ENCODE measurements at regions not wholly inside any gene's neighbourhood (a gene's known extent, or its start where the extent isn't known, plus 50 kb on each side); places are given as distances from the start of the nearest gene placed in this dataset.
A peak's percentile ranks its signal among the peaks of the same experiment; 100 is the strongest.
"Not testable (repeated sequence)": the region's sequence is repeated elsewhere in the genome, so short reads cannot be mapped to it uniquely, and the experiment has no call there.

DNA sequence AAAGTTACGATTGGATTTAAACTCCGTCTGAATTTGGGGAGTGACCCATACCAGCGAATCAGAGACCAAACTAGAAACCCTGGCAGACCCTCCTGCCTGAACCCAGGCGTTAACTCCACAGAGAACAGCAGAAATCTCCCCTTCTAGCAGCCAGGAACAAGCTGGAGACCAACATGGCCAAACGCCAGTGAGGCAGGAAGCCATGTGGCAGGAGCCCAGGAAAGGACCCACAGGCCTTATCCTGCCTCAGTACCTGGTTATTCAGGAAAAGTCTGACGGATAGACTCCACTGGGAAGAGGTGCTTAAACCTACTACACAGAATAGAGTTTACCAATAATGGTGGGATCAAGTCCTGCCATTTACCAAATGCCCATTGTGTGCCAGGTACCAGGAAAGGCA is 106.6 kb downstream of the TRIM69 start:
- H3K36me3 ChIP-seq (ENCODE audit: control insufficient read depth in 4 of 4, insufficient read depth in 3 of 4, low read depth in 1 of 4, low read length in 3 of 4); H3K27ac ChIP-seq (ENCODE audit: low read depth in 1 of 2, low read length in 2 of 2): not testable (repeated sequence)
- 77% methylated on average over 6 of the region's 6 CpGs for WGBS

DNA sequence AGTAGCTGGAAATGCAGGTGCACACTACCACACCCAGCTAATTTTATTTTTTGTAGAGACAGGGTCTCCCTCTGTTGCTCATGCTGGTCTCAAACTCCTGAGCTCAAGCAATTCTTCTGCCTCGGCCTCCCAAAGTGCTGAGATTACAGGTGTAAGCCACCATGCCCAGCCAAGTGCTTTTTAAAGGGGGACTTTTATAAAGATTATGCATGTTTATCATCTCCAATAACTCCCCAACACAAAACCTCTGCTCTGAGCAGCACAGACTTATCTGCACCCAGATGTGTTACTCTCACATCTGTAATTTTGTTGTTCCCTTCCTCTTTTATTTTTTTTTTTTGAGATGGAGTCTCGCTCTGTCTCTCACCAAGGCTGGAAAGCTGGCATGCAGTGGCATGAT is 108.6 kb downstream of the TRIM69 start:
- not testable (repeated sequence) for H3K9me3 ChIP-seq (ENCODE audit: control insufficient read depth in 4 of 4, low read length in 3 of 4); H3K4me1 ChIP-seq (ENCODE audit: control insufficient read depth in 4 of 4, insufficient read depth in 4 of 4, low read length in 3 of 4); H3K27me3 ChIP-seq (ENCODE audit: control insufficient read depth in 4 of 4, insufficient read depth in 4 of 4, low read length in 3 of 4); H3K36me3 ChIP-seq (ENCODE audit: control insufficient read depth in 4 of 4, insufficient read depth in 3 of 4, low read depth in 1 of 4, low read length in 3 of 4); H3K27ac ChIP-seq (ENCODE audit: low read depth in 1 of 2, low read length in 2 of 2); DNase-seq (ENCODE audit: low spot score); H3K4me3 ChIP-seq (ENCODE audit: low read depth in 1 of 3, low read length in 3 of 3); H3K9ac ChIP-seq (ENCODE audit: low read depth in 1 of 2, low read length in 2 of 2)
- WGBS, result 95% methylated on average over 2 of the region's 2 CpGs

More for the DNA sequence above, 106.6 kb downstream of the TRIM69 start:
- not testable (repeated sequence) for H3K9me3 ChIP-seq (ENCODE audit: control insufficient read depth in 4 of 4, low read length in 3 of 4); H3K9ac ChIP-seq (ENCODE audit: low read depth in 1 of 2, low read length in 2 of 2); H3K4me1 ChIP-seq (ENCODE audit: control insufficient read depth in 4 of 4, insufficient read depth in 4 of 4, low read length in 3 of 4); H3K4me3 ChIP-seq (ENCODE audit: low read depth in 1 of 3, low read length in 3 of 3); DNase-seq (ENCODE audit: low spot score); H3K27me3 ChIP-seq (ENCODE audit: control insufficient read depth in 4 of 4, insufficient read depth in 4 of 4, low read length in 3 of 4)

DNA sequence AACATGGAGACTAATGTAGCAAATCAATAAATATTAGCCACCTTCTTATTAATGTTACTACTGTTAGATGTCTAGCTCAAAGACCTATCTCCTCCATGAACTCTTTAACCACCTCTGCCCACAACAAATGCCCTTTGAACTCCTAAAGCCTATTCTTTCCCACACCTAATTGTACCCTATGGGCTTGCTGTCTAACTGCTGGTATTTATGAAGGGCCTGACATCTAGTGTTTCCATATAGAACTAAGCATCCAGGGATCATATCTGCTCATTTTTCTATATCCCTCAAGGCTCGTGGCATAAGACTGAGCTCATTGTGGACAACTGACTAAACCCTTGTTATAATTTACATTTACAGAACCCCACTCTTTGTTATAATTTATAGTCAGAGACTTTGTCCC is 109.8 kb downstream of the TRIM69 start:
- H3K27me3 ChIP-seq (ENCODE audit: control insufficient read depth in 4 of 4, insufficient read depth in 4 of 4, low read length in 3 of 4), result not testable (repeated sequence)

GRCh38 chr15:44847555-44847954 is 108.9 kb upstream of the TERB2 start:
- not testable (repeated sequence) for H3K9ac ChIP-seq (ENCODE audit: low read depth in 1 of 2, low read length in 2 of 2); H3K4me1 ChIP-seq (ENCODE audit: control insufficient read depth in 4 of 4, insufficient read depth in 4 of 4, low read length in 3 of 4); DNase-seq (ENCODE audit: low spot score); H3K9me3 ChIP-seq (ENCODE audit: control insufficient read depth in 4 of 4, low read length in 3 of 4); H3K27ac ChIP-seq (ENCODE audit: low read depth in 1 of 2, low read length in 2 of 2); H3K36me3 ChIP-seq (ENCODE audit: control insufficient read depth in 4 of 4, insufficient read depth in 3 of 4, low read depth in 1 of 4, low read length in 3 of 4); H3K4me3 ChIP-seq (ENCODE audit: low read depth in 1 of 3, low read length in 3 of 3); H3K27me3 ChIP-seq (ENCODE audit: control insufficient read depth in 4 of 4, insufficient read depth in 4 of 4, low read length in 3 of 4)
- 35% methylated on average over 2 of the region's 2 CpGs for WGBS

More for the DNA sequence above, 109.8 kb downstream of the TRIM69 start:
- H3K4me3 ChIP-seq (ENCODE audit: low read depth in 1 of 3, low read length in 3 of 3); H3K36me3 ChIP-seq (ENCODE audit: control insufficient read depth in 4 of 4, insufficient read depth in 3 of 4, low read depth in 1 of 4, low read length in 3 of 4); DNase-seq (ENCODE audit: low spot score); H3K9ac ChIP-seq (ENCODE audit: low read depth in 1 of 2, low read length in 2 of 2); H3K27ac ChIP-seq (ENCODE audit: low read depth in 1 of 2, low read length in 2 of 2); H3K9me3 ChIP-seq (ENCODE audit: control insufficient read depth in 4 of 4, low read length in 3 of 4); H3K4me1 ChIP-seq (ENCODE audit: control insufficient read depth in 4 of 4, insufficient read depth in 4 of 4, low read length in 3 of 4): not testable (repeated sequence)
- WGBS, result 93% methylated on average over 1 of the region's 1 CpG

- peak overlapping the region in 1 of 2 donors; percentile 7 for H3K27ac ChIP-seq (ENCODE audit: low read depth in 1 of 2, low read length in 2 of 2)
- not testable (repeated sequence) for H3K9me3 ChIP-seq (ENCODE audit: control insufficient read depth in 4 of 4, low read length in 3 of 4); H3K4me3 ChIP-seq (ENCODE audit: low read depth in 1 of 3, low read length in 3 of 3); H3K9ac ChIP-seq (ENCODE audit: low read depth in 1 of 2, low read length in 2 of 2); H3K36me3 ChIP-seq (ENCODE audit: control insufficient read depth in 4 of 4, insufficient read depth in 3 of 4, low read depth in 1 of 4, low read length in 3 of 4); H3K27me3 ChIP-seq (ENCODE audit: control insufficient read depth in 4 of 4, insufficient read depth in 4 of 4, low read length in 3 of 4); DNase-seq (ENCODE audit: low spot score)
- peaks cover 0 to 18% (median 5%) of the 10 kb centered on the region in 4 donors for H3K4me1 ChIP-seq (ENCODE audit: control insufficient read depth in 4 of 4, insufficient read depth in 4 of 4, low read length in 3 of 4)
- 46% methylated on average over 5 of the region's 5 CpGs for WGBS
- peak; percentile 51 to 58 for TF ChIP-seq HNF4A (conservative IDR thresholded peaks at IDR 0.05)
- TF ChIP-seq JUND (IDR thresholded peaks at IDR 0.05), result peak in 1 of 2 donors; percentile 40
- TF ChIP-seq, protein P1, sequence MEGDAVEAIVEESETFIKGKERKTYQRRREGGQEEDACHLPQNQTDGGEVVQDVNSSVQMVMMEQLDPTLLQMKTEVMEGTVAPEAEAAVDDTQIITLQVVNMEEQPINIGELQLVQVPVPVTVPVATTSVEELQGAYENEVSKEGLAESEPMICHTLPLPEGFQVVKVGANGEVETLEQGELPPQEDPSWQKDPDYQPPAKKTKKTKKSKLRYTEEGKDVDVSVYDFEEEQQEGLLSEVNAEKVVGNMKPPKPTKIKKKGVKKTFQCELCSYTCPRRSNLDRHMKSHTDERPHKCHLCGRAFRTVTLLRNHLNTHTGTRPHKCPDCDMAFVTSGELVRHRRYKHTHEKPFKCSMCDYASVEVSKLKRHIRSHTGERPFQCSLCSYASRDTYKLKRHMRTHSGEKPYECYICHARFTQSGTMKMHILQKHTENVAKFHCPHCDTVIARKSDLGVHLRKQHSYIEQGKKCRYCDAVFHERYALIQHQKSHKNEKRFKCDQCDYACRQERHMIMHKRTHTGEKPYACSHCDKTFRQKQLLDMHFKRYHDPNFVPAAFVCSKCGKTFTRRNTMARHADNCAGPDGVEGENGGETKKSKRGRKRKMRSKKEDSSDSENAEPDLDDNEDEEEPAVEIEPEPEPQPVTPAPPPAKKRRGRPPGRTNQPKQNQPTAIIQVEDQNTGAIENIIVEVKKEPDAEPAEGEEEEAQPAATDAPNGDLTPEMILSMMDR (IDR thresholded peaks at IDR 0.05; ENCODE audit: low read depth, low read length, missing input control), result peak; percentile 5
- TF ChIP-seq RAD21 (IDR thresholded peaks at IDR 0.05), result peak; percentile 57 to 64
- TF ChIP-seq RXRA (IDR thresholded peaks at IDR 0.05), result peak in 1 of 2 donors; percentile 11
Measured at GRCh38 chr15:44848859-44849258, 107.6 kb upstream of the TERB2 start.

DNA sequence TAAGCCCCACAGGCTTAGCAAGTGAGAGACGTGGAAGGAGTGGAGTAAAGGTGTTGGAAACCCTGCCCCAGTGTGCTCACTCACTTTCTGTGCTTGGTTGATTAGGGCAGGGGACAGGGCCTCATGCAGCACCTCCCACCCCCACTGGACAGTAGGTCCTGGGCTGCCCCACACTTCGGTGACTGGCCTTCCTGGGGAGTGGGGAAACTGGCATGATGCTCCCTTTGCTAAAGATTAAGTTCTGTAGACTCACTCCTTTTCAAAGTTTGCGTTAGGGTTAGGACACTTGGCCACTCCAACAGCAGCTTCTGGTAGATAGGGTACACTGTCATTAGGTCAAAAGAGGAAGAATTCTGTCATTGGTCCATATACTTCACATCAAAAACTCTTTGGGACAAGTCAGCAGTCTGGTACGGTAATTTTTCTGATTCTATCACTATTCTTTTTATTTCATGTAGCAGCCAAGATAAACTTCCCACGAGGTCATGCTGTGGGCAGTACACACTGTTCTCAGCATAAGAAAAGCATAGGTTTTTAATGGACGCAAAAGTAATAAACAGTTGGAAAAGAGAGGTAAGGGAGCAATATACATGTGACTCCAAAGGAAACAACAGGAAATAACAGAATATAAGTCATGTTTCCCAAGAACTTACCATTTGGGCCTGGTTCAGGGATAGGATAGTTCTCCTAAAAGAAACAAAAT is 106.6 kb upstream of the TERB2 start:
- H3K36me3 ChIP-seq (ENCODE audit: control insufficient read depth in 4 of 4, insufficient read depth in 3 of 4, low read depth in 1 of 4, low read length in 3 of 4); H3K27me3 ChIP-seq (ENCODE audit: control insufficient read depth in 4 of 4, insufficient read depth in 4 of 4, low read length in 3 of 4); H3K9ac ChIP-seq (ENCODE audit: low read depth in 1 of 2, low read length in 2 of 2); DNase-seq (ENCODE audit: low spot score); H3K27ac ChIP-seq (ENCODE audit: low read depth in 1 of 2, low read length in 2 of 2); H3K9me3 ChIP-seq (ENCODE audit: control insufficient read depth in 4 of 4, low read length in 3 of 4); H3K4me3 ChIP-seq (ENCODE audit: low read depth in 1 of 3, low read length in 3 of 3): not testable (repeated sequence)
- H3K4me1 ChIP-seq (ENCODE audit: control insufficient read depth in 4 of 4, insufficient read depth in 4 of 4, low read length in 3 of 4), result peaks cover 0 to 26% (median 9%) of the 10 kb centered on the region in 4 donors
- WGBS, result 58% methylated on average over 6 of the region's 6 CpGs

Data from liver (tissue), 8 donors.